GM19397 (cell line): ENCODE measurements at regions not wholly inside any gene's neighbourhood (a gene's known extent, or its start where the extent isn't known, plus 50 kb on each side); places are given as distances from the start of the nearest gene placed in this dataset.
"Not testable (repeated sequence)": the region's sequence is repeated elsewhere in the genome, so short reads cannot be mapped to it uniquely, and the experiment has no call there.

ENCODE experiments used
- ATAC-seq: cut with Tn5 transposase; IDR thresholded peaks from one replicate; pipeline ENCODE4 v1.9.1; 2021; ENCODE audit warnings: mild to moderate bottlenecking, moderate library complexity; ENCODE audit not compliant: unreplicated experiment

DNA sequence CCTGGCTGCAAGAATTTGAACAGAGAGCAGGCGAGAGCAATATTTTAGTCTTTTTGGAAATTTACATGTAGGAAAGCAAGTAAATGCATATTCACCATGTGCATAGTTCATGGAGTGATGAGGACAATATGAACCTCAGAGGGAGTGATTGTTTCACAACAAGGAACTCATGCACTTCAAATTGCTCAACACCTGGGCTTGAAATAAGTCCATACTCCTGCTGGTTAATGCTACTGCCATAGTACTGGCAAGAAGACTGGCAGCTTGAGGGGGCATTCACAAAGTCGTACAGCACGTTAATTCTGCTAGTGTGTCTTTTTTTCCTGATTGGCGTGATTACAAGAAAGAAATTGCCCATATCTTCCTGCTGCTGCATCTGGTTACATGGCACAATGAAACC, 267.6 kb downstream of the PCDH17 start:
- ATAC-seq, result no peak

DNA sequence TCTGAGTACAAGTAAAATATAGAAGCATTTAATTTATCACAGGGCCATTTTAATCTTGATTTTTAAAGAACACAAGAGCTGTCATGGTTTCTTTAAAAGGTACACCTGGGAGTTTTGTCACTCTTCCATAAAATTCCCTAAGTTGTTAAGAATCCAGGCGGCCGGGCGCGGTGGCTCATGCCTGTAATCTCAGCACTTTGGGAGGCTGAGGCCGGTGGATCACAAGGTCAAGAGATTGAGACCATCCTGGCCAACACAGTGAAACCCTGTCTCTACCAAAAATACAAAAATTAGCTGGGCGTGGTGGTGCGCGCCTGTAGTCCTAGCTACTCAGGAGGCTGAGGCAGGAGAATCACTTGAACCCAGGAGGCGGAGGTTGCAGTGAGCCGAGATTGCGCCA, 278.3 kb downstream of the PCDH17 start:
- ATAC-seq, result not testable (repeated sequence)

DNA sequence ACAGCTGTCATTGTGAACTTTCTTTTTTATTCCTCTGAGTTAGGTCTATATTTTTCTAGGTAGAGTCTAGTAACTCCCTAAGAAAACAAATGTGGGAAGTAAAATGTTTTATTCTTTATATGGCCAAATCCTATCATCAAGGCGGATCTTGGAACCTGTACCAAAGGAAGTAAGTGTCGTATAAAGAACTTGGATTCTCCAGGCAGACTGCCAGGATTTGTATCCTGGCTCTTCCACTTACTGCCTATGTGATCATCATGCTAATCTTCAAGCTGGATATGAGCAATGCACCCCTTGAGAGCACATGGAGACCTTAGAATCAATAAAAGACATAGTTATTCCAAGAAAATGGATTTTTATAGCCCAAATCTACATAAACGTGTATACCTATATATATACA, 286.5 kb downstream of the PCDH17 start:
- no peak for ATAC-seq

DNA sequence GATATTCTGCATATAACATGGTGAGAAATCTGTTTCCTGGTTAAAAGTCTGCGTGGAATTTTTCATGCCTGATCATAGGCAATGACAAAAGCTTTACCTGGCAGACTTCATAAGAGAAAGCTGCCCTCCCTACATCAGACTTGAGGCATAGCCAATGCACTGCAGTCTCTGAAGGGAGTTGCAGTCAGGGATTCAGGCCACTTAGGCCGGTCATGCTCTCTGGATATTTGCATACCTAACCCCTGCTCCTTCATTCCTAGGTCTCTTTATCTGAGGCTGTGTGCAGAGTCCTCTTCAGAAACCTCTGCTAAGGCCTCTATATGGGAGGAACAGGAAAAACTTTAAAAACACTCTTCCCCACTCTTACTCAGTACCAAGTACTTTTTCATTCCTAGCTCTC, 287.4 kb downstream of the PCDH17 start:
- ATAC-seq, result no peak

DNA sequence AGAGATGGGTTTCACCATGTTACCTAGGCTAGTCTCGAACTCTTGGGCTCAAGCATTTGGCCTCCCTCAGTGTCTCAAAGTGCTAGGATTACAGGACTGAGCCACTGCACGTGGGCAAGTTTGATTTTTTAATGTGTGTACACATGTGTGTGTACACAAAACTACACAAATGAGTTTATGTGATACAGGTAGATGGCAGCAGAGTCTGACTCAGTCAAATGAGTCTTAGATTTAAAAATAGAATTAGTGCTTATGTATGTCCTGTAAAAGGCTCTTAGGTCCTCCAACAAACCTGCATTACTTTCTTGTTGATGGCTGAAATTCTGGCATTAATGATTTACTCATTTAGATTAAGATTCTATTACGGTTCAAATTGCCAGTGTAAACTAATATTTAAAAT, 293.7 kb downstream of the PCDH17 start:
- no peak for ATAC-seq

DNA sequence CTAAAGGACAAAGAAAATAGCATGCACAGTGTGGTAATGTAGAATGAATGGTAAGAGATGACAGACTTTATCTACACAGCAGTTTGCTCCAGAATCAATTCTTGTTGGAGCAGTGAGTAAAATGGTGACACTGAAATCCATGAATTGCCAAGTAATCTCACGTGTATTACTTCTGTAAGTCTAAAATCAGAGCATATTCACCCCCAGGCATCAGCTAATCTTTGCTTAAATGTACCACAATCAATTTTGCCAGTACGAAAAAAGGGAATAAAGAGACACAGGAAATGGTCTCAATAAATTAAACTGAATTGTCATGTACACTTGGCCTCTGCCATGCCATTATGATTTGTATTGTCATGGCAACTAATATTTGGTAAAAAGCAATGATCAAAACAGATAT, 294.2 kb downstream of the PCDH17 start:
- ATAC-seq, result no peak

DNA sequence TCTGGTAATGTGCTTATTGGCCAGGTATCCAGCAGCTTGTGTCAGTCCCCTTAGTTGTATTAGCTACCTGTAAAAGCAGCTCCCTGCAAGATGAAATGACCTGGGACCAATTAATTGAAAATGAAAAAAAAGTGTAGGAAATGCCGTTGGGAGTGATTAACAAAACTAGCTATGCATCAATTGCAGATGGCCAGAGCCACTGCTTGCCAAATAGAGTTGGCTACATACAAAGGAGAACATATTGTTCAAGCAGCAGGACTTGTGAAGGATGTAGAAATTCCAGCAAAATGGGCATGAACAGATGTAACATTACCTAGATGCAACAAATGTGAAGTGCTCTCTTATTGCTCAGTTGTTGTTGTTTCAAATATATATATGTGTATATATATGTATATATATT, 300.5 kb downstream of the PCDH17 start:
- ATAC-seq, result no peak

DNA sequence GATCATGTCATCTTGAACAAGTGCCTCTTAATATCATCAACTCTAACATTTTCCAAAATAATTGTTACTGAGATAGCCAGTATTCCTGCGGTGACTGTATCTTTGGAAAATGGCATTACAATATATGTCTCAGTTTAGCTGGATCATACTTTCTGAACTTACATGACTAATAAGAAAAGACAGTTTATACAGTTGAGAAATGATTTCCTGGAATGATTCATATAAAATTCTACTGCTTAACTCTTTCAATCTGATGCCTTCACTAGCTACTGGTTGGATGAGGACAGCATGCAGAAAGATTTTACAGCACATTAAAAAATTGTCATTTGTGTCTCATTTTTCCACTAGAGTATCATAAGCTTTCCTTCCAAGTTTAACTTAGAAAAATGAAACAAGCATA, 302.1 kb downstream of the PCDH17 start:
- no peak for ATAC-seq

DNA sequence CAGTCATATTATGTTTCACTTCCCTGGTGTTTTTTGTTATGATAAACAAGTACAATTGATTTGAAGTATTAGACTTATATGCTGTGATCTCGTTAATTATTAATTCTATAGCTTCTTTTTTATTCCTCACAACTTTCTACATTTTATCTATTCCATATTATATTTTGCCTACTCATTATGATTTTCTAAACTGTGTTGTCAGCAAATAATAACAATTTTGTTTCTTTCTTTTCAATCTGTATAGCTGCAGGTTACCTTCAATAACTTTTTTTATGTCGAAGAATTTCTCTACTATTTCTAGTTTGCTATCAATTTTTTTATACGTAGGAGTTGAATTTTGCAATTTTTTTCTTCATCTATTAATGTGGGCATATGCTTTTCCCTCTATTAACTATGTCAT, 304.4 kb downstream of the PCDH17 start:
- no peak for ATAC-seq

DNA sequence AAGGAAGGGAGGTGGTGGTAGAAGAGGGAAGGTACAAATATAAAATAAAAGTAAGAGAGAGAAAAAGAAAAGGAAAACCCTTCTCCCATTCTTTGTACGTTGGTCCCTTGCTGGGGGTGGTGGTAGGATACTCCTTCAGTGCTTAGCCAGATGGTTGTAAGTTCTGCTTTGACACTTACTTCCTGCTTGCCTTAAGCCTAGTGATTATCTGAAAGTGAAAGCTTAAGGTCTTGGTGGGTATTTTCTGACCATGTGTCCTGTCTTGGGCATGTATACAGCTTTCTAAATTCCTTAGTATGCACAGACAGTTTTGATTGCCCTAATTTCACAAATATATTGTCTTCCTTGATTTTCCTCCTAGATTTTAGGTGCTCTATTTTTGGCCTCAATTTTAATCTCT, 314.8 kb downstream of the PCDH17 start:
- ATAC-seq, result peak; percentile 94

DNA sequence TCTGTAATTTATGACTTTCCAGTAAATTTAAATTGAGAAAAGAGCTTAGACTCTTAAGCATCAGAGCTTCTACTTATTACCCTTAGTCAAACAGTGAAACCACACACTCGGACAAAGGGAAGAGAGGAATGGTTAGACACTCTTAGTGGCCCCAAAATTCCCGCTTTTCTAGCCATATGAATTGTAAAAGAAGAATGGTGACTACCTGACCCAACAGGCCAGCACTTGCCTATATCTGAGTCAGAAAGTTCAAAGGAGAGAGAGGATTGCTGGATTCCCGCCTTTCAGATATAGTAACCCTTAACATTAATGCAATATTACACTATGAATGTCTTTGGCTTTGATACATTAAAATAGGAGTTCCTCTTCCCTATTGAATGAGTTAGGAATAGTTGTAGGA, 317.3 kb downstream of the PCDH17 start:
- no peak for ATAC-seq

DNA sequence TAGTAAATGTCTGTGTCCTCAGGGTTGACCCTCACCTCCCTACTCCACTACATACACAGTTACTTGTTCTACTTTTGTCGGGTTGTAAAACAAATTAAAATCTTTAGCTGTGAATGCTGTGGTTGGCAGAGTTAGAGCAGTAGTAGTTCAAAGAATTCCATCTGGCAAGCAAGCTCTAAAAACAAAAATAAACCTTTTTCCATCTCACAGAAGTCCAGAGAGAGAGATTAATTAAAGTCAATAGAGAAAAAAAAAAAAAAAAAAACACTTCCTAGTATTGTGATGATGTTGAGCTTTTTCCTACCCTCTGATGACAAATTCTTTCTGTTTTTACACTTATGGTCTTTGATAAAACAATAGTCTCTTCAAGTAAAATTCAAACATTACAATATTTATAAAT, 338.4 kb downstream of the PCDH17 start:
- ATAC-seq, result no peak

DNA sequence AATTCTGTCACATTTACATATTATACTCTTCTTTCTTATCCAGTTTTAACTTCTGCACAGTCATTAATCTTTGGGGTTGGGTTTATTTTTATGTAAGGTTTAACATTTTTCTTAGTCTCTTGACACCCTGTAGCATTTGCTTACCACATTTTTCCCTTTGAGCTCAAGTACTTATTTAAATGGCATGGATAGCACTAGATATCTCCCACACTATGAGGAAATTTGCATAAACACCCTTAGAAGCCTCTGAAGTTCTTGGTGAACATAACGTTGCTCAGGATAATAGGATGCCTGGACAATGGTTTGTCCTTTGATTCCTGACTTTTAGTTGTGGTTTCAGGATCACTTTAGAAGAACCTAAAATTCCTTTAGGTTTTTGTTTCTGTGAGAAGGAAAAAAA, 338.9 kb downstream of the PCDH17 start:
- ATAC-seq, result no peak

DNA sequence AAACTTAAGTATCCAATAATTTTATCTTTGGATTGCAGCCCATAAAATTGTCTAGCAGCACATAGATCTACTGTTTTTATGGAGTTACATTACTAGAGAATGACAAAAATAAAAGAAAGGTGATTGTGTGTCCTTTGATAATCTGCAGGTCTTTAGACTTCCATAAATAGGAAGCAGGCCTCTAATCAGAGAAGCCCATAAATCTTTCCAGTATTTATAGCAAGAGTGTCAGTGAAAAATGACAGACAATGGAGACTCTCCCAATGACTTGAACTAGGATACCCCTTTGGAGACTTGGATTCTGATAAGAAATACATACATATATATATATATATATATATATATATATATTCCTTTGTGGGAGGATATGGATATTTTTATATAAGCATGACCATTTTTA, 351.2 kb downstream of the PCDH17 start:
- ATAC-seq, result no peak

DNA sequence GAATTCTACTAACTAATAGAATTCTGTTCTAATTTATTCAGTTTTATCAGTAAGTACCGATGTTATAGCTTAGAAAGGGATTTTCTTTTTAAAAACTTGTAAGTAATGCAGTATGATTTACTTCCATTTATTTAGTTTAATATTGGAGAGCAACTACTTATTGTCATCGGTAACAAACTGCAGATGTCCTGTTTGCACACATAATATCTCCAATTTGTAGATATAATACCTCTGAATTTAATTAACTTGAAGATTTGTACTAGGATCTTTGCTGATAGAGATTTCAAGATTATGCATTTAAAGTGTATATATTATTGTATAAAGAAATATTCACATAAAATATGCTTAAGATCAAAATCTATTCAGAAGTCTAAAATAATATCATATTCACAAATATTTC, 356.7 kb downstream of the PCDH17 start:
- ATAC-seq, result no peak

DNA sequence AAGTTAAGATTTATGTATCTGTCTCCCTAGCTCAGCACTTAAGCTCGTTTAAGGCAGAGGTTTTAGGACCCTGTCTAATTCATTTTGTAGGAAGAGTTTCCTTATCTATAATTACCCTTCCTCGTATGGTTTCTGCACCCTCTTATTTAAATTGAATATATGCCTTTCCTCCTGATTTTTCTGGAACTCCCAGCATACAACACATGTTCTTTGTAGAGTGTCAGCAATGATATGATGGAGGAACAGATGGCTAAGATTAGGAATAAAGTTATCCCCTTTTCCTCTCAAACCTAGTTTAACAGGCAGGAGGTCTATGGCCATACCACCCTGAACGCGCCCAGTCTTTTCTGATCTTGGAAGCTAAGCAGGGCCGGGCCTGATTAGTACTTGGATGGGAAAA, 359.5 kb downstream of the PCDH17 start:
- no peak for ATAC-seq

DNA sequence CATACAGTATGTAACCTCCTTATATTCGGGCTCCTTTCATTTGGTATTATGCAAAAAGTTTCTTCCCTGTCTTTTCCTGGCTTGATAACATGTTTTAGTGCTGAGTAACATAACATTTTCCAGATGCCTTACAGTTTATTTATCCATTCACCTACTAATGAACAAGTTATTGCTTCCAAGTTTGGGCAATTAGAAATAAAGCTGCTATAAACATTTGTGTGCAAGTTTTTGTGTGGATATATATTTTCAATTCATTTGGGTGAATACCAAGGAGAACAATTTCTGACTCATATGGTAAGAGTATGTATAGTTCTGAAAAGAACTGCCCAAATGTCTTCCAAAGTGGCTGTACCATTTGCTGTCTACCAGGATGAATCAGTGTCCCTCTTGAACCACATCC, 360.9 kb downstream of the PCDH17 start:
- no peak for ATAC-seq

DNA sequence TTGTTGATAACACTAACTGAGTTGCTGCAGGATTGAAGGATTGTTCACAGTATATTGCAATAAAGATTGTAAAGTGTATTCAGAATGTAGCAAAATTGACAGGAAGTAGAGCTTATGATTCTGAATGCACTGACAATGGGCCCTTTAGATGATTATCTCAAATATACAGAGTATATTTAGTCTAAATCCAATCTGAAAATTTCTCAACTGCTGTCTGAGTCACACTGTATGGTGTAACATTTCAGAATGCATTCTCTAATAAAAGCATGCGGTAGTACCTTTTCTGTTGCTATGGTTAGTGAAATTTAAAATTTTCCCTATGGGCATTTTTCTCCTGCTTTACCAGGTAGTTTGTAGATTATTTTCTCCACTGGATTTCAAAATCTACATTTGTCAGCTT, 365.2 kb downstream of the PCDH17 start:
- no peak for ATAC-seq

DNA sequence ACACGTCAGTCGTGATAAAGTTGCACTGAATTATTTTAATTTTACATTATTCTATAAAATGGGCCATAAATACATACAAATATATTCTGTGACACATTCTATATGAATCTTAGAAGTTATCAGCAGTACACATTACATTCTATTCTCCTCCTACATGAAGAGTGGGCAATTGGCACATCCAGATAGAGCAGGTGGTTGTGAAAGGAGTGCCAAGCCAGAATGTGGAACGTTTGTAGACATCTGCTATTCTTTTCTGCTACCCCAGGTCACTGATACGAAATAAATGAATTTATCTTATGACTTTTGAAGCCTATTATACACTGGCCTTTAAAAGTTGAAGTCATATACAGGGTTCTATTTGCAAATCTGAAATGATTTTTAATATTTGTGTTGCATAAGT, 373.2 kb downstream of the PCDH17 start:
- no peak for ATAC-seq

DNA sequence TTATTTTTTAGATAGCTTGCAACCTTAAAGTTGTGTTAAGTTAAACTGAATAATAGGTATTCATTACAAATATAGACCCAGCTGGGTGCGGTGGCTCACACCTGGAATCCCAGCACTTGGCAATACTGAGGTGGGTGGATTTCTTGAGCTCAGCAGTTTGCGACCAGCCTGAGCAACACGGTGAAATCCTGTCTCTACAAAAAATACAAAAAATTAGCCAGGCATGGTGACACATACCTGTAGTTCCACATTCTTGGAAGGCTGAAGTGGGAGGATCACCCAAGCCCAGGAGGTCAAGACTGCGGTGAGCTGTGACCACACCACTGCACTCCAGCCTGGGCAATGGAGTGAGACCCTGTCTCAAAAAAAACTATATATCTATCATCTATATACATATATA, 386.5 kb downstream of the PCDH17 start:
- ATAC-seq, result no peak

DNA sequence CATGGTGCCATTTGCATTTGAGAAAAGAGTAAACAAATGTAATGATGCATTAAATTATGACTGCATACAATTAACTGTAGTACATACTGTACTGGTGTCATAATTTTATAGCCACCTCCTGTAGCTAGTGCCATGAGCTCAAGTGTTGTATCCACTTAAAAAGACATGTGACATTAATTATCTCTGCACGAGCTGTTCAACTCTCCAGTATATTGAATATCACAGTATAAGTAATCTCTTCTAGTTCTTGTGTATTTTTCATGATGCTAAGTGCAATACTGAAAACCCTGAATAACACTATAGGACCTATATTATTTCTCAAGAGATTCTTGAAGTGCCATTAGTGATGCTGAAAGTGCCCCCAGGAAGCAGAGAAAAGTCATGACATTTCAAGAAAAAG, 387.3 kb downstream of the PCDH17 start:
- ATAC-seq, result no peak

DNA sequence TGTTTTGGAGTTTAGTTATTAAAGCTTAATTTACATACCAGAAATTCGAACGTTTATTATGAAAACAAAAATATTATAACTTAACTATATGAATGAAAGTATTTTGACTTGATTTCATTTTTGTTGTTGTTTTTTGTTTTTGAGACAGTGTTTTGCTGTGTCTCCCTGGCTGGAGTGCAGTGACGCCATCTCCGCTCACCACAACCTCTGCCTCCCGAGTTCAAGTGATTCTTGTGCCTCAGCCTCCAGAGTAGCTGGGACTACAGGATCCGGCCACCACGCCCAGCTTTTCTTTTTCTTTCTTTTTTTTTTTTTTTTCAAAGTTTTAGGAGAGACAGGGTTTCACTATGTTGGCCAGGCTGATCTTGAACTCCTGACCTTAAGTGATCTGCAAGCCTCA, 392.6 kb downstream of the PCDH17 start:
- ATAC-seq, result no peak

DNA sequence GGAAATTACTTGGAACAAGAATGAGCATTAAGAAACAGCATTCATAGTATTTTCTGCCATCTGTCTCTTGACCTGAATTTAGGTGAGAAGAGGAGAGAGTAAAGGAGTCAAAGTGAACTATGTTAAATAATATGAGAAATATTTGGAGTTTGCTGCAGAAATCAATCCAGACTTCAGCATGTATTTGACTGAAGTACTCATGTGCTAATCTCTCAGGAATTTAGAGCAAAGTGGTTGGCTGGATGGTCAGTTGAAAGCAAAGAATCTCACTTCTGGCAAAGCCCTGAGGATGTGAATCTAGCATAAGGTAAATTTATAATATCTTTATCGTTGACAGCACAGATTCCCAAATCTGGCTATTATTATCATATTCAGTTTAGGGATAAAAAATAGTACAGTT, 394.3 kb downstream of the PCDH17 start:
- no peak for ATAC-seq
